Hepatic stellate cell (primary cell): ENCODE measurements at regions not wholly inside any gene's neighbourhood (a gene's known extent, or its start where the extent isn't known, plus 50 kb on each side); places are given as distances from the start of the nearest gene placed in this dataset.
"Not testable (repeated sequence)": the region's sequence is repeated elsewhere in the genome, so short reads cannot be mapped to it uniquely, and the experiment has no call there.

Experiments
- DNase-seq: peaks from one replicate; pipeline ENCODE4 v3.0.0; 2011; ENCODE audit warnings: low spot score

DNA sequence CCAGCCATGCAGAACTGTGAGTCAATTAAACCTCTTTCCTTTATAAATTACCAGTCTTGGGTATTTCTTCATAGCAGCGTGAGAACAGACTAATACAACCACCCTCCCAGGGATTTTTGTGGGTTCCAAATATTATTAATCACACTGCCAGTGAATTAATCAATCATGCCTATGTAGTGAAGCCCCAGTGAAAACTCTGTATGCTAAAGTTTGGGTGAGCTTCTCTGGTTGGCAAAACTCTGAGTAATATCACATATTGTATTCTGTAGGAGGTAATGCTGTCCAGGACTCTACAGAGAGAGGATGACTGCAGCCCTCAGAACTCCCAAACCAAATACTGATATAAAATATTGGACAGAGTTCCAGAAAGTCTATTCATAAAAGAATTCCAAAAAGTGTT, 216.9 kb downstream of the RPAP3 start:
- no peak for DNase-seq

GRCh38 chr12:47481041-47481440, 224.8 kb downstream of the RPAP3 start:
- DNase-seq: no peak

DNA sequence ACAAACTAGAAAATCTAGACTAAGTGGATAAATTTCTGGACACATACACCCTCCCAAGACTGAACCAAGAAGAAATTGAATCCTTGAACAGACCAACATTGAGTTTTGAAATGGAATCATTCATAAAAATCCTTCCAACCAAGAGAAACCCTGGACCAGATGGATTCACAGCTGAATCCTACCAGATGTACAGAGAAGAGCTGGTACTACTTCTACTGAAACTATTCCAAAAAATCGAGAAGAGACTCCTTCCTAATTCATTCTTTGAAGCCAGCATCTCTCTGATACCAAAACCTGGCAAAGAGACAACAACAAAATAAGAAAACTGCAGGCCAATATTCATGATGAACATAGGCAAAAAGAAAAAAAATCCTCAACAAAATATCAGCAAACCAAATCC, 227.4 kb downstream of the RPAP3 start:
- DNase-seq: no peak

GRCh38 chr12:47473091-47473490, 232.7 kb downstream of the RPAP3 start:
- DNase-seq: no peak

DNA sequence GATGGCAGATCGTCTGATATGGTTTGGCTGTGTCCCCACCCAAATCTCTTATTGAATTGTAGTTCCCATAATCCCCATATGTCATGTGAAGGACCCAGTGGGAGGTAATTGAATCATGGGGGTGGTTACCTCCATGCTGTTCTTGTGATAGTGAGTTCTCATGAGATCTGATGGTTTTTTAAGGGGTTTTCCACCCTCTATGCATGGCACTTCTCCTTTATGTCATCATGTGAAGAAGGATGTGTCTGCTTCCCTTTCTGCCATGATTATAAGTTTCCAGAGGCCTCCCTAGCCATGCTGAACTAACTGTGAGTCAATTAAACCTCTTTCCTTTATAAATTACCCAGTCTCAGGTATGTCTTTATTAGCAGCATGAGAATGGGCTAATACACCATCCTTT, 235.5 kb downstream of the RPAP3 start:
- not testable (repeated sequence) for DNase-seq

GRCh38 chr12:47463918-47464317, 241.9 kb downstream of the RPAP3 start:
- DNase-seq: not testable (repeated sequence)

DNA sequence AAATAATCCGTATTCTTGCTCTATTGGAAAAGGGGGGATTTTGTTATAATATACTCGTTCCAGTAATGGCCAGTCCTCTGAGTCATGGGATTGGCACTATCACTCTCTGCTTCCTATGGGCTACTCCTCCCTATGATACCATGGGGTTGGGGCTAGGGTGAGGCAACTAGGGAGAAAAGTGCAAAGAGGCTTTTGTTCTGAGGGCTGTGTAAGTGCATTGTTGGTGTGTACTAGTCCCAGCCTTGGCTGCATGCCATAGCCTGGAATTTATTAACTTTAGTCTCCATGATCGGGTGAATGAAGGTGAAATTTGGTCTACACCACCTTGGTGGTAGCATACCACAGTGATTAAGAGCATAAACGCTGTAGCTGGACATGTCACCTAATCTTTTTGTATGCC, 247.6 kb downstream of the RPAP3 start:
- DNase-seq: peak; percentile 5

DNA sequence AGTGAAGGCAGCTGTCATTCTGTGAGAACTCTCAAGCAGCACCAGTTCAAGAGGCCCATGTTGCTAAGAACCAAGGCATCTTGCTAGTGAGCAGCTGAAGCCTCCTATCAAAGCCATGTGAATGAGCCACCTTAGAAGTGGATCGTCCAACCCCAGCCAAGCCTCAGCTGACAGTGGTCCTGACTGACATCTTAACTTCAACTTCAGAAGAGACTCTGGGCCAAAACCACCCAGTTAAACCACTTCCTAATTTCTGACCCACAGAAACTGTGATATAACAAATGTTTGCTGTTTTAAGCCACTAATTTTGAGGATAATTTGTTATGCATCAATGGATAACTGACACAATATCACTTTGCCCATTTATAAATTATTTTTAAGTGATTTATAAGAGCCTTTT, 256.0 kb downstream of the RPAP3 start:
- DNase-seq: no peak

DNA sequence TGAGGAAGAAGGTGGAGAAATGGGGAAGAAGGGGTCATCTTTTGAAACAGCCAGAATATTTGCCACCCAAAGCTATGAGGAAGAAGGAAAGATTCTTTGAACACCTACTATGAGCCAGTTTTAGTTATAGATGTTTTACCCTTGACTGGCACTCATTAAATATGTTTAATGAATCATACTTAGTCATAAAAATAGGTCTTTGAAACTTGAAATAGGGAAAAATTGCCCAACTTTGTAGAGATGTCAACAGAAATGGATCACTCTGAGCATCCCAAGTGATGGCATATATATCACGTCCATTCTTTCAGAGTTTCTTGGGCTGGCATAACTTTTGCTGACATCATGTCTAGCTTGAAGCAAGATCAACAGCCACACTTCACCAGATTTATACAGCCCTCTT, 263.5 kb downstream of the RPAP3 start:
- DNase-seq: no peak

DNA sequence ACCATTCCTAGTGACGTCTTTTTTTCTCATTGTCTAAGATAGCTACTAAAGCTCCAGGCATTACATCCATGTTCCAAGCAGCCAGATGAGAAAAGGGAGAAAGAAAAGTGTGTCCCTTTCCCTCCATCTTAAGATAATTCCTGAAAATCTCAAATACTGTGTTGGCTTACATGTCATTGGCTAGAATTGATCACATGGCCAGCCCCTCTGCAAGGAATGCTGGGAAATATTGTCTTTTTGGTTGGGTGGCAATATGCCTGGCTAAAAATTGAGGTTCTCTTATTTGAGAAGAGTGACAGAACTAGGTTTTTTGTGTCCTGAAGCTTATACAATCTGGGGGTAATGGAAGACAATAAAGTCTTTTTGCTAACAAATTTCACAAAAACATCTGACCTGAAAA, 264.3 kb downstream of the RPAP3 start:
- DNase-seq: no peak

DNA sequence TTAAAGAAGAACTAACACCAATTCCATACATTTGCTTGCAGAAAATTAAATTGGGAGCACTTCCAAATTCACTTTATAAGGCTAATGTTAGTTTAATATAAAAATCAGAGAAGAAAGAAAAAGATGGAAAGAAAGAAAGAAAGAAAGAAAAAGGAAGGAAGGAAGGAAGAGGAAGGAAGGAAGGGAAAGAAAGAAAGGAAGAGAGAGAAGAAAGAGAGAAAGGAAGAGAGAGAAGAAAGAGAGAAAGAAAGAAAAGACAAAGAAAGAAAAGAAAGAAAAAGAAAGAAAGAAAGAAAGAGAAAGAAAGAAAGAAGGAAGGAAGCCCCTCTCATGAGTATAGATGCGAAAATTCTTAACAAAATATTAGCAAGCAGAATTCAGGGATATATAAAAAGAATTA, 267.7 kb downstream of the RPAP3 start:
- DNase-seq: no peak

GRCh38 chr12:47437570-47437969, 268.3 kb downstream of the RPAP3 start:
- DNase-seq: no peak

- DNase-seq: no peak
Observed at GRCh38 chr12:47433876-47434275, 272.0 kb downstream of the RPAP3 start.

- not testable (repeated sequence) for DNase-seq
Observed at GRCh38 chr12:47426678-47427309, 279.0 kb downstream of the RPAP3 start.

DNA sequence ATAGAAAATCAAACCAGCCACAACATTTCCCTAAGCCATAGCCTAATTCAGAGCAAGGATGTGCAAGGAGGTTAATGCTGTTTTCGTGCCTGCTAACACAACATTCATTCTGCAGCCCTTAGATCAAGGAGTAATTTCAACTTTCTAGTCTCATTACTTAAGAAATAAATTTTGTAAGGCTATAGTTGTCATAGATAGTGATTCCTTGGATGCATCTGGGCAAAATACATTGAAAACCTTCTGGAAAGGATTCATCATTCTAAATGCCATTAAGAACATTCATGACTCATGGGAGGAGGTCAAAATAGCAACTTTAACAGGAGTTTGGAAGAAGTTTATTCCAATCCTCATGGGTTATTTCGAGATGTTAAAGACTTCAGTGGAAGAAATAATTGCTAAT, 283.2 kb downstream of the RPAP3 start:
- no peak for DNase-seq

DNA sequence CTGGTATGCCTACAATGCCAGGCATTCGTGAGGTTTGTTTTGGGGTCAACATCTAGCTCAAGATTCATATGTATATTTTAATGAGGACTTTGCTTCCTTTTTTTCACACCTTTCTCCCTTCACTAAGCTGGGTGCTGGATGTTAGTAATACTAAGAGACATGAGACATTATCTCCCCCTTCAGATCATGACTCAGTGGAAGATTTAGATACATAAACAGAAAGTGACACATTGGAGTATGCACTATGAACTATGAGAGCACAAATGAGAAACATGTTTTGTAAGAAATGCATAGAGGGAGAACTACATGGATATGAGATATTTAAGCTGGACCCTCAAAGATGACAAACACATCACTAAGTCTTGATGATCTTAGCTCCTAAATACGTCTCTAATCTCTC, 286.3 kb downstream of the RPAP3 start:
- peak; percentile 40 for DNase-seq

DNA sequence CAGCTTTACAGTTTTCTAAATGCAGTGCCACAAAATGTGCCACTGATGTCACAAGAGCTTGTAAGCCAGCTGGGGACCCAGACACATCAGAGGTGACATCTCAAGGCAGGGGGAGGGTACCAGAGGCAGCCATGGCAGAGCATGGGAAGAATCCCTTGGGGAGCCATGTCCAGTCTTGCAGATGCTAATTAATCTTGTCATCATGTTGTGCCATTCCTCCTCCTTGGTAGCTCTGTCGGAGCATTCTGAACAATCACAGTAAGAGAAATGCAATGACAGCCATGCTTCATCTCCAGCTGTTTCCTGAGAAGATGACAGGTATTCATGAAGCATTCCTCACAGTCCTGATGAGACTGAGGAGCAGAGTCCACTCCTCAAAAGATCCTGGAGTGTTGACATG, 287.9 kb downstream of the RPAP3 start:
- DNase-seq: no peak

- DNase-seq: no peak
Observed at GRCh38 chr12:47417121-47417520, 288.7 kb downstream of the RPAP3 start.

- no peak for DNase-seq
Observed at GRCh38 chr12:47415054-47415453, 290.8 kb downstream of the RPAP3 start.

DNA sequence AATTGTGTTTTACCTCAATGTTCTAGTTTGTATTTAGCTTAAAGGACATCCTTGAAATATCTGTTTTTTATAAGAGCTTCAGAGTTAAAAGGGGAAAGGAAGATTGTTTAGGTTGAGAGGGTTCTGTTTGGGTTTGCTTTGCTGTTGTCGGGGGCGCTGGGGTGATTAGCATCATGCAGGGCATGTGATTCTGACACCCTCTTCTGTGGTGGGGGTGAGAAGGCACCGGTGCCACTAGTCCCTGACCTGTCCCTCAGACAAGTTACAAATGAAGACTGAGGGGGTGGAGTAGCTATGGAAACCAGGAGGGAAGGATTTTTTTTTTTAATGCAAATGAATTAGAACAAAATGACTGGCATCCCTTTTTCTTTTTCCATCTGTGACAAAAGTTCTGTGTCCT, 291.3 kb downstream of the RPAP3 start:
- DNase-seq: no peak

GRCh38 chr12:47413806-47414205, 292.0 kb downstream of the RPAP3 start:
- peak; percentile 51 for DNase-seq

DNA sequence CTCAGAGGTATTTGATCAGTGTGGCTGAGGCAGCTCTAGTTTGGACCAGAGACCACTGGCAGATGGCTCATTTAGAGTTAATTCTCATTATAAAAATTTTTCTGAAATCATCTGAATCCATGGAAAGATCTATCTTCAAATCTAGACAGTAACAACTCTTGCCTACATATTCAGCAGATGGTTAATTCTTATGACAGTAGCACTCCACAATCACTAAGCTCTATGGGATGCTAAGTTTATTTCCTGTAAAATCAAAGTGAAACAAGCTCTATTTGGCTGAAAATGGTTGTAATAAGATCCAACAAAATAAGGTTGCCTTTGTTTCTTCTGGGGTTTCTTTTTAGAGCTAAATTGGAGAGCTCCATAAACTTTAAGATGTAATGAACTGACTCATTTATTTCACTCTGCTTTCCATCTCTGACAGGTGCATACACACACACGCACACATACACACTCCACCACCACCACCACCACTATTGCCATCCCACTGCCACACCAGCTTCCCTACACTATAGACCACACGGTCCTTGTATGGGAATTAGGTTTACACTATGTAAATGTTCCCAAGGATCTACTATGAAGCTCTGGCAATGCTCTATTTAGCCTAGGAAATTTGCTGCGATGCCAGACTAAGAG, 293.1 kb downstream of the RPAP3 start:
- DNase-seq: no peak

GRCh38 chr12:47411966-47412365, 293.9 kb downstream of the RPAP3 start:
- no peak for DNase-seq

DNA sequence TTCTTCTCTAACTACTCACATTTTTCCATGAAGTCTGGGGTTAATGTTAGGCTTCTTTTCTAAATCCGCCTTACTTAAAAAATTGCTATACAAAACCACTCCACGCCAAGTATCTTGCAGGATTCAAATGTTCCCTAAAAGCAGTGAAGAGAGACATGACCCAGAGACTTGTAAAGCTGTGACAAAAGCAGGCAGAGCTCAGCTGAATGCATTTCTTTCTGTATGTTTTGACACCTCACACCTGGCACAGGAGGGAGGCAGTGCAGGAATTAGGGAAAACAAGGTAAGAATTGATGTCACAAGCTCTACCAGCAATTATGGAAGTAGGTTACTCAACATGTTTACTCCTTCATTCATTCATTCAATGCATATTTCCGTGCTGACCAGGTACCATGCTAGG, 295.0 kb downstream of the RPAP3 start:
- no peak for DNase-seq
